ENCODE measurements at regions not wholly inside any gene's neighbourhood (a gene's known extent, or its start where the extent isn't known, plus 50 kb on each side); places are given as distances from the start of the nearest gene placed in this dataset.

GRCh38 chr13:105363261-105364190 lies 1171.9 kb downstream of the EFNB2 start:
- in situ Hi-C loops (cut with MboI; ENCODE audit: low sequenced_read_pairs), result no loop called here

GRCh38 chr13:105353654-105354053 lies 1181.8 kb downstream of the EFNB2 start:
- in situ Hi-C loops (cut with MboI; ENCODE audit: low sequenced_read_pairs), result no loop called here

GRCh38 chr13:105349082-105349723 lies 1186.3 kb downstream of the EFNB2 start:
- in situ Hi-C loops (cut with MboI; ENCODE audit: low sequenced_read_pairs), result no loop called here

GRCh38 chr13:105346141-105346775 lies 1189.2 kb downstream of the EFNB2 start:
- in situ Hi-C loops (cut with MboI; ENCODE audit: low sequenced_read_pairs), result no loop called here

- in situ Hi-C loops (cut with MboI; ENCODE audit: low sequenced_read_pairs), result no loop called here
These were observed 1189.7 kb downstream of the EFNB2 start for GRCh38 chr13:105345730-105346129.

GRCh38 chr13:105345131-105345530 lies 1190.3 kb downstream of the EFNB2 start:
- in situ Hi-C loops (cut with MboI; ENCODE audit: low sequenced_read_pairs), result no loop called here

GRCh38 chr13:105343134-105343806 lies 1192.2 kb downstream of the EFNB2 start:
- in situ Hi-C loops (cut with MboI; ENCODE audit: low sequenced_read_pairs), result no loop called here

- in situ Hi-C loops (cut with MboI; ENCODE audit: low sequenced_read_pairs), result no loop called here
These were observed 1193.1 kb downstream of the EFNB2 start for GRCh38 chr13:105342281-105342820.

GRCh38 chr13:105341758-105342157 lies 1193.7 kb downstream of the EFNB2 start:
- in situ Hi-C loops (cut with MboI; ENCODE audit: low sequenced_read_pairs), result no loop called here

- in situ Hi-C loops (cut with MboI; ENCODE audit: low sequenced_read_pairs), result no loop called here
These were observed 1194.2 kb downstream of the EFNB2 start for GRCh38 chr13:105341256-105341655.

GRCh38 chr13:105340061-105340606 lies 1195.3 kb downstream of the EFNB2 start:
- in situ Hi-C loops (cut with MboI; ENCODE audit: low sequenced_read_pairs), result no loop called here

GRCh38 chr13:105338773-105339172 lies 1196.7 kb downstream of the EFNB2 start:
- in situ Hi-C loops (cut with MboI; ENCODE audit: low sequenced_read_pairs), result no loop called here

- in situ Hi-C loops (cut with MboI; ENCODE audit: low sequenced_read_pairs), result no loop called here
These were observed 1197.5 kb downstream of the EFNB2 start for GRCh38 chr13:105338006-105338405.

- in situ Hi-C loops (cut with MboI; ENCODE audit: low sequenced_read_pairs), result no loop called here
These were observed 1198.5 kb downstream of the EFNB2 start for GRCh38 chr13:105336706-105337576.

GRCh38 chr13:105334211-105334610 lies 1201.3 kb downstream of the EFNB2 start:
- in situ Hi-C loops (cut with MboI; ENCODE audit: low sequenced_read_pairs), result no loop called here

GRCh38 chr13:105333416-105333815 lies 1202.0 kb downstream of the EFNB2 start:
- in situ Hi-C loops (cut with MboI; ENCODE audit: low sequenced_read_pairs), result no loop called here

GRCh38 chr13:105329359-105329758 lies 1206.1 kb downstream of the EFNB2 start:
- in situ Hi-C loops (cut with MboI; ENCODE audit: low sequenced_read_pairs), result no loop called here

GRCh38 chr13:105328212-105328611 lies 1207.2 kb downstream of the EFNB2 start:
- in situ Hi-C loops (cut with MboI; ENCODE audit: low sequenced_read_pairs), result no loop called here

- in situ Hi-C loops (cut with MboI; ENCODE audit: low sequenced_read_pairs), result no loop called here
These were observed 1207.8 kb downstream of the EFNB2 start for GRCh38 chr13:105327581-105328126.

Measured in HL-60/S4 (cell line).